HepG2 (cell line): ENCODE measurements at regions not wholly inside any gene's neighbourhood (a gene's known extent, or its start where the extent isn't known, plus 50 kb on each side); places are given as distances from the start of the nearest gene placed in this dataset.

Experiments
- ATAC-seq: fragments of 200-7000 bp; cut with Tn5 transposase; 3 replicates; pipeline ENCODE4 v1.9.1; 2020; ENCODE audit warnings: mild to moderate bottlenecking, moderate library complexity
- BruUV-seq: library from RNA; stranded (reverse); fragments of 400-500 nt; replicated peaks from 2 replicates; lab custom pipeline; 2021; lab: Mats Ljungman, UMichigan
- CTCF ChIA-PET: fragments of 300-600 bp; formaldehyde crosslinking; extraction: SDS; loops from one replicate; lab custom pipeline; 2021; ENCODE audit warnings: low total read pairs, inconsistent platforms, low intra/inter-chr PET ratio; lab: Yijun Ruan, JAX
- POLR2A ChIA-PET: fragments of 350-600 bp; sonication (Branson Sonifier 250); formaldehyde crosslinking; loops from one replicate; lab custom pipeline; 2020; ENCODE audit warnings: antibody characterized with exemption, inconsistent platforms; lab: Yijun Ruan, JAX
- DNase-seq: peaks from one replicate; pipeline ENCODE4 v3.0.0-alpha.2; 2015; ENCODE audit warnings: low spot score
- FAIRE-seq: peaks from 3 replicates; lab custom pipeline; 2011; peaks lifted over from hg19 to GRCh38; lab: Jason Lieb, UNC
- H2AFZ ChIP-seq: one replicate; pipeline ENCODE4 v1.6.1; 2011; ENCODE audit warnings: low read length, inconsistent platforms
- H3K27ac ChIP-seq: fragments of 300-600 bp; 3 replicates; pipeline ENCODE4 v1.8.0; 2011; ENCODE audit warnings: mixed run types, mild to moderate bottlenecking, mixed read lengths, low read length, inconsistent platforms; ENCODE audit not compliant: insufficient read depth; ENCODE audit errors: extremely low read length
- H3K27me3 ChIP-seq, 2 experiments: fragments of 200-600 bp in 1 of 2; 2 replicates in 1 of 2; 3 replicates in 1 of 2; pipeline versions ENCODE4 v1.6.0 to v1.8.0; 2011; ENCODE audit warnings: low read length in 2 of 2, mild to moderate bottlenecking in 2 of 2, moderate library complexity in 2 of 2, inconsistent platforms in 1 of 2; ENCODE audit not compliant: insufficient read depth in 2 of 2, control insufficient read depth in 1 of 2
- H3K36me3 ChIP-seq, 2 experiments: fragments of 200-600 bp in 1 of 2; replicated peaks in 1 of 2; 2 replicates in 1 of 2; 3 replicates in 1 of 2; pipeline versions ENCODE4 v1.5.1 to v1.8.0; 2011; ENCODE audit warnings: low read length in 2 of 2, inconsistent platforms in 1 of 2; ENCODE audit not compliant: insufficient read depth in 2 of 2, control insufficient read depth in 1 of 2
- H3K4me1 ChIP-seq: 2 replicates; pipeline ENCODE4 v1.5.1; 2012; ENCODE audit warnings: low read length, inconsistent platforms; ENCODE audit not compliant: insufficient read depth
- H3K4me2 ChIP-seq: 2 replicates; pipeline ENCODE4 v1.6.0; 2011; ENCODE audit warnings: low read depth, low read length, inconsistent platforms
- H3K4me3 ChIP-seq, 3 experiments: fragments of 200-600 bp in 1 of 3; sonication (generic), shearing (Covaris generic) in 1 of 3; replicated peaks in 1 of 3; 2 replicates each; pipeline ENCODE4 v1.5.1; 2011 to 2016; ENCODE audit warnings: low read length in 3 of 3, inconsistent platforms in 2 of 3, low read depth in 2 of 3, mild to moderate bottlenecking in 2 of 3, control low read depth in 1 of 3, mixed read lengths in 1 of 3; ENCODE audit not compliant: insufficient read depth in 1 of 3
- H3K79me2 ChIP-seq: one replicate; pipeline ENCODE4 v1.6.1; 2011; ENCODE audit warnings: low read length, inconsistent platforms; ENCODE audit not compliant: insufficient read depth
- H3K9ac ChIP-seq: 2 replicates; pipeline ENCODE4 v1.6.0; 2011; ENCODE audit warnings: mild to moderate bottlenecking, low read depth, low read length, inconsistent platforms; ENCODE audit not compliant: insufficient read depth
- H3K9me3 ChIP-seq: 2 replicates; pipeline ENCODE4 v1.5.1; 2012; ENCODE audit warnings: mild to moderate bottlenecking, low read length
- H4K20me1 ChIP-seq: 2 replicates; pipeline ENCODE4 v1.6.0; 2011; ENCODE audit warnings: inconsistent platforms, mild to moderate bottlenecking, low read length, moderate library complexity; ENCODE audit not compliant: insufficient read depth
- ATF1 ChIP-seq: IDR thresholded peaks from 2 replicates; pipeline ENCODE4 v1.6.1; 2016; ENCODE audit warnings: mild to moderate bottlenecking, control low read depth
- BRCA1 ChIP-seq: sonication (generic); formaldehyde crosslinking; IDR thresholded peaks from 2 replicates; pipeline ENCODE4 v1.4.0; 2020; ENCODE audit warnings: missing genetic modification reagents
- CEBPG ChIP-seq: IDR thresholded peaks from 2 replicates; pipeline ENCODE4 v1.6.1; 2016
- CERS6 ChIP-seq: sonication (generic); formaldehyde crosslinking; IDR thresholded peaks from 2 replicates; pipeline ENCODE4 v1.5.0; 2020; ENCODE audit warnings: missing genetic modification reagents
- ESRRA ChIP-seq: sonication (generic); formaldehyde crosslinking; IDR thresholded peaks from 2 replicates; pipeline ENCODE4 v1.5.1; 2020; ENCODE audit warnings: mild to moderate bottlenecking, low read depth, missing genetic modification reagents
- HNF1B ChIP-seq: sonication (generic); formaldehyde crosslinking; IDR thresholded peaks from 2 replicates; pipeline ENCODE4 v1.5.1; 2020; ENCODE audit warnings: mild to moderate bottlenecking, moderate library complexity, missing genetic modification reagents
- RFXAP ChIP-seq: sonication (generic); formaldehyde crosslinking; IDR thresholded peaks from 2 replicates; pipeline ENCODE4 v1.4.0; 2020; ENCODE audit warnings: missing genetic modification reagents, borderline replicate concordance
- SMAD3 ChIP-seq: sonication (generic); formaldehyde crosslinking; IDR thresholded peaks from 2 replicates; pipeline ENCODE4 v1.4.0; 2020; ENCODE audit warnings: missing genetic modification reagents
- SMAD9 ChIP-seq: sonication (generic); formaldehyde crosslinking; IDR thresholded peaks from 2 replicates; pipeline ENCODE4 v1.5.1; 2020; ENCODE audit warnings: mild to moderate bottlenecking, missing genetic modification reagents
- SP5 ChIP-seq: IDR thresholded peaks from 2 replicates; pipeline ENCODE4 v1.6.1; 2016; ENCODE audit warnings: low read depth, borderline replicate concordance
- SSRP1 ChIP-seq: IDR thresholded peaks from 2 replicates; pipeline ENCODE4 v1.6.1; 2016; ENCODE audit warnings: control low read depth
- ZFAT ChIP-seq: sonication (generic); formaldehyde crosslinking; conservative IDR thresholded peaks from 2 replicates; pipeline ENCODE4 v1.8.1; 2023; ENCODE audit warnings: missing genetic modification reagents, inconsistent platforms
- ZNF513 ChIP-seq: sonication (generic); formaldehyde crosslinking; conservative IDR thresholded peaks from 2 replicates; pipeline ENCODE4 v1.5.0; 2020; ENCODE audit warnings: missing genetic modification reagents
- ZNF607 ChIP-seq: sonication (generic); formaldehyde crosslinking; IDR thresholded peaks from 2 replicates; pipeline ENCODE4 v1.5.1; 2020; ENCODE audit warnings: missing genetic modification reagents, mild to moderate bottlenecking, borderline replicate concordance
- ZNF703 ChIP-seq: sonication (generic); formaldehyde crosslinking; IDR thresholded peaks from 2 replicates; pipeline ENCODE4 v1.5.1; 2020; ENCODE audit warnings: missing genetic modification reagents, mild to moderate bottlenecking, moderate library complexity, borderline replicate concordance
- ZNF740 ChIP-seq: sonication (generic); formaldehyde crosslinking; IDR thresholded peaks from 2 replicates; pipeline ENCODE4 v1.4.0; 2020; ENCODE audit warnings: missing genetic modification reagents
- ZNF777 ChIP-seq: sonication (generic); formaldehyde crosslinking; IDR thresholded peaks from 2 replicates; pipeline ENCODE4 v1.4.0; 2020; ENCODE audit warnings: missing genetic modification reagents
- ZSCAN12 ChIP-seq: sonication (generic); formaldehyde crosslinking; IDR thresholded peaks from 2 replicates; pipeline ENCODE4 v1.9.0; 2021; ENCODE audit warnings: mild to moderate bottlenecking, missing genetic modification reagents
- WGBS: methylation state at CpG from one replicate; pipeline ENCODE4 v1.1.6; 2017; ENCODE audit warnings: low lambda C conversion rate; 5-methylcytosine and 5-hydroxymethylcytosine counted together
- in situ Hi-C: cut with HindIII; loops from 2 replicates; pipeline ENCODE4 v1.10.0; 2017; ENCODE audit warnings: low pct_unique_long_range_greater_than_20kb; ENCODE audit not compliant: extremely low pct_ligation_motif_present
- intact Hi-C: fragments of 100-400 bp; cut with micrococcal nuclease; formaldehyde crosslinking; loops from one replicate; pipeline ENCODE4 v1.10.0; 2022; ENCODE audit not compliant: unreplicated experiment

GRCh38 chr2:158893026-158893425 is 75.4 kb upstream of the TANC1 start:
- CTCF ChIA-PET = no interaction called here
- in situ Hi-C loops (no loop called here), intact Hi-C loops (no loop called here)
- Histone ChIP-seq H3K79me2 (no peaks in the 10 kb centered on the region), H3K4me1 (no peaks in the 10 kb centered on the region), H3K9ac (no peak overlapping the region), H3K4me3 (no peak overlapping the region), H3K27me3 (no peaks in the 10 kb centered on the region), H3K4me2 (no peak overlapping the region), H3K9me3 (no peaks in the 10 kb centered on the region), H4K20me1 (no peaks in the 10 kb centered on the region), H3K36me3 (no peaks in the 10 kb centered on the region), H3K27ac (no peak overlapping the region), H2AFZ (no peak overlapping the region)
- TF ChIP-seq ZFAT (CRISPR knock-in tag) (no peak), CEBPG (CRISPR knock-in tag) (no peak), BRCA1 (CRISPR knock-in tag) (no peak), HNF1B (CRISPR knock-in tag) (no peak), RFXAP (no peak), ZNF513 (CRISPR knock-in tag) (no peak), ZNF740 (CRISPR knock-in tag) (no peak), SMAD9 (no peak), ESRRA (CRISPR knock-in tag) (no peak), ZNF703 (CRISPR knock-in tag) (no peak), ZSCAN12 (CRISPR knock-in tag) (no peak), SSRP1 (CRISPR knock-in tag) (no peak), CERS6 (CRISPR knock-in tag) (no peak), SMAD3 (CRISPR knock-in tag) (no peak), ZNF607 (CRISPR knock-in tag) (no peak), ATF1 (CRISPR knock-in tag) (no peak), SP5 (CRISPR knock-in tag) (no peak), ZNF777 (CRISPR knock-in tag) (no peak)
- WGBS = 41% methylated on average over 7 of the region's 8 CpGs
- POLR2A ChIA-PET = no interaction called here
- FAIRE-seq (no peak), DNase-seq (no peak), ATAC-seq (peak; percentile 48)
- no TSS peak for BruUV-seq
